K562 (cell line): ENCODE measurements at regions not wholly inside any gene's neighbourhood (a gene's known extent, or its start where the extent isn't known, plus 50 kb on each side); places are given as distances from the start of the nearest gene placed in this dataset.

Source experiments
- CBX2 ChIP-seq: fragments of 200-600 bp; sonication (generic); IDR thresholded peaks from one replicate; pipeline ENCODE4 v1.6.1; 2012; ENCODE audit warnings: mild to moderate bottlenecking, low read length, inconsistent platforms; ENCODE audit not compliant: insufficient read depth, poor library complexity, severe bottlenecking
- GATAD2B ChIP-seq: fragments of 450-650 bp; IDR thresholded peaks from 2 replicates; pipeline ENCODE4 v1.6.1; 2017; ENCODE audit warnings: mild to moderate bottlenecking, borderline replicate concordance
- HDGF ChIP-seq: fragments of 450-650 bp; IDR thresholded peaks from 2 replicates; pipeline ENCODE4 v1.6.1; 2016
- PHF21A ChIP-seq: fragments of 450-650 bp; IDR thresholded peaks from 2 replicates; pipeline ENCODE4 v1.6.1; 2017; ENCODE audit warnings: low read depth, borderline replicate concordance
- POLR2AphosphoS5 ChIP-seq: IDR thresholded peaks from 2 replicates; pipeline ENCODE4 v1.6.1; 2011; ENCODE audit warnings: mild to moderate bottlenecking, low read depth, low read length, moderate library complexity; ENCODE audit not compliant: control insufficient read depth, insufficient read depth
- SAP30 ChIP-seq: fragments of 200-600 bp; sonication (generic); IDR thresholded peaks from 2 replicates; pipeline ENCODE4 v1.6.1; 2012; ENCODE audit warnings: borderline replicate concordance, low read depth, mild to moderate bottlenecking, moderate library complexity, low read length, control low read depth, inconsistent platforms; ENCODE audit not compliant: insufficient read depth, poor library complexity, severe bottlenecking
- SIX5 ChIP-seq, 2 experiments: IDR thresholded peaks; 2 replicates each; pipeline ENCODE4 v1.6.1; 2011; ENCODE audit warnings: low read length in 2 of 2, borderline replicate concordance in 1 of 2, low read depth in 1 of 2, mild to moderate bottlenecking in 1 of 2, moderate library complexity in 1 of 2; ENCODE audit not compliant: insufficient read depth in 1 of 2
- SRSF3 ChIP-seq: fragments of 200-400 bp; formaldehyde crosslinking; IDR thresholded peaks from 2 replicates; pipeline ENCODE4 v1.6.1; 2016; ENCODE audit warnings: mild to moderate bottlenecking, low read length, moderate library complexity; ENCODE audit not compliant: insufficient read depth

DNA sequence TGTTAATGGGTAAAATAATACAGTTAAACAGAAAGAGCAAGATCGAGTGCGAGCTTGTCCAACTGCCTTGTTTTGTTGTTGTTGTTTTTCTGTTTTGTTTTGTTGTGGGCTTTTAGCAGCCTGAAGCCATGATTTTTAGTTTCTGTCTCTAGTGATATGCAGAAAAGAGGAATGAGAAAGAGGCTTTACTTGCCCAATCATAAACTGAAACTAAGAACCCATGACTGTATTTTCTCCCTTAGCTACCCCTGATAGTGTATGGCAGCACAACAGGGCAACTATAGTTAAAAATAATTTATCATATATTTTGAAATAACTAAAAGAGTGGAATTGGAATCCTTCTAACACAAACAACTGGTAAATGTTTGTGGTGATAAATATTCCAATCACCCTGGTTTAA lies 493.9 kb downstream of the GLRX3 start:
- no peak for TF ChIP-seq SRSF3
- no peak for TF ChIP-seq CBX2
- no peak for TF ChIP-seq SIX5 (IDR thresholded peaks at IDR 0.05; ENCODE audit: borderline replicate concordance in 1 of 2, insufficient read depth in 1 of 2, low read depth in 1 of 2, low read length in 2 of 2)
- TF ChIP-seq PHF21A: no peak
- TF ChIP-seq SAP30: no peak
- TF ChIP-seq GATAD2B: no peak
- no peak for TF ChIP-seq HDGF
- TF ChIP-seq POLR2AphosphoS5: no peak
